ENCODE measurements at regions not wholly inside any gene's neighbourhood (a gene's known extent, or its start where the extent isn't known, plus 50 kb on each side); places are given as distances from the start of the nearest gene placed in this dataset.

DNA sequence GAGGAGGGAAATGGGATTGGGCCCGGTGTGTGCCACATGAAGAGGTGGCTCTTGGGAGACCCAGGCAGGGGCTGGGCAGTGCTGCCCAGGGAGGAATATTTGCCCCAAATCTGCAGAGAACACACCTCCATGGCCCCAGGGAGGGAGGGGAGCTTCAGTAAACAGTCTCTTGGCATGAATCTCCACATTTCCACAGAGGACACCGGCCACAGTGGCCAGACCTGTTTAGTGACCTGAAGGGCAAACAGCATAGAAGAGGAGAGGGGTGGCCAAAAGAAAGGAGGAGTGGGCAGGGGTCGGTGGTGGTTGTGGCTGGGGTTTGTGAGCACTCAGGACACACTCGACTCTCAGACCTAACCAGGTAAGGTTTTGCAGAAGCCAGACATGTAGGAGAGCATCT is 54.0 kb upstream of the IFFO2 start:
- Histone ChIP-seq H3K4me3 (ENCODE audit: low read length in 2 of 2) (no peak overlapping the region), H3K4me1 (ENCODE audit: control insufficient read depth in 2 of 2, insufficient read depth in 2 of 2, low read length in 2 of 2) (no peaks in the 10 kb centered on the region), H3K27ac (ENCODE audit: low read depth in 1 of 2, low read length in 1 of 2) (no peak overlapping the region), H3K9me3 (ENCODE audit: control insufficient read depth in 2 of 2, insufficient read depth in 1 of 2, low read length in 1 of 2) (no peaks in the 10 kb centered on the region), H3K36me3 (ENCODE audit: control insufficient read depth in 2 of 2, insufficient read depth in 2 of 2, low read length in 1 of 2) (no peaks in the 10 kb centered on the region), H3K27me3 (ENCODE audit: control insufficient read depth in 2 of 2, insufficient read depth in 1 of 2, low read length in 1 of 2) (peaks cover 0 to 3% of the 10 kb centered on the region in 2 donors)
- no peak for DNase-seq (ENCODE audit: low read depth in 6 of 9, low spot score in 9 of 9)
- 96% methylated on average over 4 of the region's 4 CpGs for WGBS

DNA sequence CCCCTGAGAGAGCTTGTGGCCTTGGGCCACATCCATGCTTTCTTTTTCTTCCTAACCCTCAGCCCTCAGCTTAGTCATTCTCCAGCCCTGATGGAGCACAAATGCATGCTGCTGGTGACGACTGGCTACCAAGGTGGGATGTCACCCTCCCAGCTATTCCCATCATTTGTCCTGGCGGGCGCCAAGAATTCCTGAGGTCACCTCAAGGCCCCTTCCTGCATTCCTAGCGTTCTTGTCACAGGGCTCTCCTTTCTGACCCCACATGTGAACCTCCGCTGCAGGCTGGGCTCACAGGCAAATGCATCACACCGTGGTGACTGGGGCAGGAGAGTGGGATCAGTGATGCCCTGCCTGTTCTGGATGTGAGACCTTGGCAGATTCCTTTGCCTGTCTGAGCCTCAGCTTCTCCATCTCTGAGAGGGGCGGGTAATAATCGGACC is 53.4 kb upstream of the IFFO2 start:
- peaks cover 0 to 3% of the 10 kb centered on the region in 2 donors for H3K27me3 ChIP-seq (ENCODE audit: control insufficient read depth in 2 of 2, insufficient read depth in 1 of 2, low read length in 1 of 2)
- no peak overlapping the region for H3K4me3 ChIP-seq (ENCODE audit: low read length in 2 of 2)
- no peaks in the 10 kb centered on the region for H3K4me1 ChIP-seq (ENCODE audit: control insufficient read depth in 2 of 2, insufficient read depth in 2 of 2, low read length in 2 of 2)
- H3K27ac ChIP-seq (ENCODE audit: low read depth in 1 of 2, low read length in 1 of 2) = no peak overlapping the region
- WGBS = 84% methylated on average over 8 of the region's 8 CpGs
- H3K9me3 ChIP-seq (ENCODE audit: control insufficient read depth in 2 of 2, insufficient read depth in 1 of 2, low read length in 1 of 2) = no peaks in the 10 kb centered on the region
- no peaks in the 10 kb centered on the region for H3K36me3 ChIP-seq (ENCODE audit: control insufficient read depth in 2 of 2, insufficient read depth in 2 of 2, low read length in 1 of 2)
- no peak for DNase-seq (ENCODE audit: low read depth in 6 of 9, low spot score in 9 of 9)

DNA sequence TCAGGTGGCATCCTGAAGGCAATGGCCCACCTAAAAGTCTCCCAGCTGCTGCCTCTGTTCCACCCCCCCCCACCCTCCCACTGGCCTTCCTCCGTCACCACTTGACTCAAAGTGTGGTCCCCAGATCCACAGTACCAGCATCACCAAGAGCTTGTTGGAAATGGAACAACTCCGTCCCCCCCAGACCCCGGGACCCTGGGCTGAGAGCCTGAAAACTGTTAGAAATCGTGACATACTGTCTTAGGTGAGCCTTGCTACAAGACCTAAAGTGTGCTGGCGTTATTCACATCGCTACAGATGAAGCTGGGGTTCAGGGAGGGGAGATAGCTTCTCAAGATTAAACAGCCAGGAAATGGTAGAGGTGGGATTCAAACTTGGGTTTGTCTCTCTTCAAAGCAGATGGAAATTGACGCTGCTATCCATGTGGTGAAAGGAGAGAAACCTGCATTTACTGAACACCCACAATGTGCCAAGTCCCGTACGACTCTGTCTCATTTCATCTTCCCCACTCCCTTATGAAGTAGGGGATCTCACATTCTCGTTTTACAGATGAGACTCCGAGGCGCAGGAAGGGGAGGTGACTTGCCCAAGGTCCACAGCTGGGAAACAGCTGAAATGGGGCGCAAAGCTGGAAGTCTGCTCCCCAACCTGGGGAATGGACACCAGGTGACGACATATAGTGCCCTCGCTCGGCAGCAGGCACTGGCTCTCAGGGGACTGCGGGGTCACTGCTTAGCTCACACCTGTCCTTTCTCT is 52.8 kb upstream of the IFFO2 start:
- Histone ChIP-seq H3K27me3 (ENCODE audit: control insufficient read depth in 2 of 2, insufficient read depth in 1 of 2, low read length in 1 of 2) (peaks cover 0 to 3% of the 10 kb centered on the region in 2 donors), H3K9me3 (ENCODE audit: control insufficient read depth in 2 of 2, insufficient read depth in 1 of 2, low read length in 1 of 2) (no peaks in the 10 kb centered on the region), H3K4me1 (ENCODE audit: control insufficient read depth in 2 of 2, insufficient read depth in 2 of 2, low read length in 2 of 2) (no peaks in the 10 kb centered on the region), H3K36me3 (ENCODE audit: control insufficient read depth in 2 of 2, insufficient read depth in 2 of 2, low read length in 1 of 2) (no peaks in the 10 kb centered on the region), H3K27ac (ENCODE audit: low read depth in 1 of 2, low read length in 1 of 2) (no peak overlapping the region), H3K4me3 (ENCODE audit: low read length in 2 of 2) (no peak overlapping the region)
- 85% methylated on average over 17 of the region's 17 CpGs for WGBS
- DNase-seq (ENCODE audit: low read depth in 6 of 9, low spot score in 9 of 9) = no peak

GRCh38 chr1:19007491-19008441 is 51.3 kb upstream of the IFFO2 start:
- 93% methylated on average over 11 of the region's 11 CpGs for WGBS
- no peak for DNase-seq (ENCODE audit: low read depth in 6 of 9, low spot score in 9 of 9)
- Histone ChIP-seq H3K4me3 (ENCODE audit: low read length in 2 of 2) (no peak overlapping the region), H3K9me3 (ENCODE audit: control insufficient read depth in 2 of 2, insufficient read depth in 1 of 2, low read length in 1 of 2) (no peaks in the 10 kb centered on the region), H3K27ac (ENCODE audit: low read depth in 1 of 2, low read length in 1 of 2) (no peak overlapping the region), H3K4me1 (ENCODE audit: control insufficient read depth in 2 of 2, insufficient read depth in 2 of 2, low read length in 2 of 2) (no peaks in the 10 kb centered on the region), H3K36me3 (ENCODE audit: control insufficient read depth in 2 of 2, insufficient read depth in 2 of 2, low read length in 1 of 2) (no peaks in the 10 kb centered on the region), H3K27me3 (ENCODE audit: control insufficient read depth in 2 of 2, insufficient read depth in 1 of 2, low read length in 1 of 2) (peaks cover 0 to 3% of the 10 kb centered on the region in 2 donors)

- no peaks in the 10 kb centered on the region for H3K9me3 ChIP-seq (ENCODE audit: control insufficient read depth in 2 of 2, insufficient read depth in 1 of 2, low read length in 1 of 2)
- no peak overlapping the region for H3K4me3 ChIP-seq (ENCODE audit: low read length in 2 of 2)
- 97% methylated on average over 2 of the region's 2 CpGs for WGBS
- no peaks in the 10 kb centered on the region for H3K4me1 ChIP-seq (ENCODE audit: control insufficient read depth in 2 of 2, insufficient read depth in 2 of 2, low read length in 2 of 2)
- peaks cover 0 to 3% of the 10 kb centered on the region in 2 donors for H3K27me3 ChIP-seq (ENCODE audit: control insufficient read depth in 2 of 2, insufficient read depth in 1 of 2, low read length in 1 of 2)
- no peak overlapping the region for H3K27ac ChIP-seq (ENCODE audit: low read depth in 1 of 2, low read length in 1 of 2)
- DNase-seq (ENCODE audit: low read depth in 6 of 9, low spot score in 9 of 9) = no peak
- no peaks in the 10 kb centered on the region for H3K36me3 ChIP-seq (ENCODE audit: control insufficient read depth in 2 of 2, insufficient read depth in 2 of 2, low read length in 1 of 2)
Observed at GRCh38 chr1:19006837-19007271, 50.4 kb upstream of the IFFO2 start.

All from thymus (tissue), 11 donors.